ENCODE measurements at regions not wholly inside any gene's neighbourhood (a gene's known extent, or its start where the extent isn't known, plus 50 kb on each side); places are given as distances from the start of the nearest gene placed in this dataset.

- no peak for TF ChIP-seq POLR2AphosphoS5 (IDR thresholded peaks at IDR 0.05; ENCODE audit: low read depth, low read length)
- DNase-seq (ENCODE audit: low read depth, low spot score) = no peak
- no peak for ATAC-seq
- Histone ChIP-seq H3K36me3 (ENCODE audit: control insufficient read depth, insufficient read depth, low read length) (no peaks in the 10 kb centered on the region), H3K27me3 (ENCODE audit: control insufficient read depth, insufficient read depth, low read length) (no peaks in the 10 kb centered on the region), H3K4me3 (ENCODE audit: low read depth in 2 of 2, low read length in 2 of 2) (no peak overlapping the region), H3K9me3 (ENCODE audit: control insufficient read depth, insufficient read depth, low read depth, low read length) (no peaks in the 10 kb centered on the region), H3K27ac (ENCODE audit: low read length) (no peak overlapping the region), H3K4me1 (ENCODE audit: control insufficient read depth, insufficient read depth, low read length) (no peaks in the 10 kb centered on the region)
- in situ Hi-C loops (cut with HindIII; ENCODE audit: low pct_unique_long_range_greater_than_20kb, low sequenced_read_pairs) (no loop called here), intact Hi-C loops (cut with micrococcal nuclease; ENCODE audit: unreplicated experiment) (no loop called here)
- POLR2A ChIA-PET = no interaction called here
- CTCF ChIA-PET = no interaction called here
- no TSS peak for BruUV-seq (replicated peaks)
These were observed 333.5 kb downstream of the TSHZ3 start for GRCh38 chr19:31015778-31016177.

- POLR2A ChIA-PET = no interaction called here
- H3K9me3 ChIP-seq (ENCODE audit: control insufficient read depth, insufficient read depth, low read depth, low read length) = no peaks in the 10 kb centered on the region
- intact Hi-C loops (cut with micrococcal nuclease; ENCODE audit: unreplicated experiment) (no loop called here), in situ Hi-C loops (cut with HindIII; ENCODE audit: low pct_unique_long_range_greater_than_20kb, low sequenced_read_pairs) (no loop called here)
- no peak for TF ChIP-seq POLR2AphosphoS5 (IDR thresholded peaks at IDR 0.05; ENCODE audit: low read depth, low read length)
- no peak for TF ChIP-seq REST (IDR thresholded peaks at IDR 0.05; ENCODE audit: insufficient read depth in 1 of 2, low read depth in 2 of 2, low read length in 1 of 2)
- TF ChIP-seq SIN3A (IDR thresholded peaks at IDR 0.05; ENCODE audit: borderline replicate concordance, insufficient read depth, low read depth, low read length) = no peak
- TF ChIP-seq CTCF (IDR thresholded peaks at IDR 0.05) = no peak
- TF ChIP-seq TCF7L2 (IDR thresholded peaks at IDR 0.05; ENCODE audit: low read depth, low read length) = no peak
- no peaks in the 10 kb centered on the region for H3K27me3 ChIP-seq (ENCODE audit: control insufficient read depth, insufficient read depth, low read length)
- H3K27ac ChIP-seq (ENCODE audit: low read length) = no peak overlapping the region
- BruUV-seq (replicated peaks) = no TSS peak
- DNase-seq (ENCODE audit: low read depth, low spot score) (no peak), ATAC-seq (no peak)
- no peaks in the 10 kb centered on the region for H3K4me1 ChIP-seq (ENCODE audit: control insufficient read depth, insufficient read depth, low read length)
- no peak overlapping the region for H3K4me3 ChIP-seq (ENCODE audit: low read depth in 2 of 2, low read length in 2 of 2)
- CTCF ChIA-PET = no interaction called here
- H3K36me3 ChIP-seq (ENCODE audit: control insufficient read depth, insufficient read depth, low read length) = no peaks in the 10 kb centered on the region
These were observed 334.6 kb downstream of the TSHZ3 start for GRCh38 chr19:31014668-31015067.

GRCh38 chr19:31013384-31014020 lies 335.7 kb downstream of the TSHZ3 start:
- Histone ChIP-seq H3K9me3 (ENCODE audit: control insufficient read depth, insufficient read depth, low read depth, low read length) (no peaks in the 10 kb centered on the region), H3K4me1 (ENCODE audit: control insufficient read depth, insufficient read depth, low read length) (no peaks in the 10 kb centered on the region), H3K36me3 (ENCODE audit: control insufficient read depth, insufficient read depth, low read length) (no peaks in the 10 kb centered on the region), H3K27me3 (ENCODE audit: control insufficient read depth, insufficient read depth, low read length) (no peaks in the 10 kb centered on the region), H3K27ac (ENCODE audit: low read length) (no peak overlapping the region), H3K4me3 (ENCODE audit: low read depth in 2 of 2, low read length in 2 of 2) (no peak overlapping the region)
- no peak for TF ChIP-seq CTCF (IDR thresholded peaks at IDR 0.05)
- no peak for TF ChIP-seq POLR2AphosphoS5 (IDR thresholded peaks at IDR 0.05; ENCODE audit: low read depth, low read length)
- TF ChIP-seq TCF7L2 (IDR thresholded peaks at IDR 0.05; ENCODE audit: low read depth, low read length) = no peak
- no peak for TF ChIP-seq REST (IDR thresholded peaks at IDR 0.05; ENCODE audit: insufficient read depth in 1 of 2, low read depth in 2 of 2, low read length in 1 of 2)
- no peak for TF ChIP-seq SIN3A (IDR thresholded peaks at IDR 0.05; ENCODE audit: borderline replicate concordance, insufficient read depth, low read depth, low read length)
- intact Hi-C loops (cut with micrococcal nuclease; ENCODE audit: unreplicated experiment) = no loop called here
- in situ Hi-C loops (cut with HindIII; ENCODE audit: low pct_unique_long_range_greater_than_20kb, low sequenced_read_pairs) = no loop called here
- ATAC-seq (no peak), DNase-seq (ENCODE audit: low read depth, low spot score) (no peak)
- no TSS peak for BruUV-seq (replicated peaks)
- POLR2A ChIA-PET = no interaction called here
- CTCF ChIA-PET = no interaction called here

All from Panc1 (cell line).